ENCODE measurements at regions not wholly inside any gene's neighbourhood (a gene's known extent, or its start where the extent isn't known, plus 50 kb on each side); places are given as distances from the start of the nearest gene placed in this dataset.
A peak's percentile ranks its signal among the peaks of the same experiment; 100 is the strongest.

DNA sequence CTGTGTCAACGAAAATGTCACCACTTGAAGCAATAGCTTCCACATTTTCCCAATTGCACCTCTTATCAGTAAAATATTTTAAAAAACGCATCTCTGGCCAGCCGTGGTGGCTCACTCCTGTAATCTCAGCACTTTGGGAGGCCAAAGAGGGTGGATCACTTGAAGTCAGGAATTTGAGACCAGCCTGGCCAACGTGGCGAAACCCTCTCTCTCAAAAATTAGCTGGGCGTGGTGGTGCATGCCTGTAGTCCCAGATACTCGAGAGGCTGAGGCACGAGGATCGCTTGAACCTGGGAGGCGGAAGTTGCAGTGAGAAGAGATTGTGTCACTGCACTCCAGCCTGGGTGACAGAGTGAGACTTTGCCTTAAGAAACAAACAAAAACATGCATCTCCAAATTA lies 210.1 kb upstream of the CHD1 start:
- no peaks in the 10 kb centered on the region for H3K27me3 ChIP-seq (ENCODE audit: insufficient read depth, low read depth, severe bottlenecking)

DNA sequence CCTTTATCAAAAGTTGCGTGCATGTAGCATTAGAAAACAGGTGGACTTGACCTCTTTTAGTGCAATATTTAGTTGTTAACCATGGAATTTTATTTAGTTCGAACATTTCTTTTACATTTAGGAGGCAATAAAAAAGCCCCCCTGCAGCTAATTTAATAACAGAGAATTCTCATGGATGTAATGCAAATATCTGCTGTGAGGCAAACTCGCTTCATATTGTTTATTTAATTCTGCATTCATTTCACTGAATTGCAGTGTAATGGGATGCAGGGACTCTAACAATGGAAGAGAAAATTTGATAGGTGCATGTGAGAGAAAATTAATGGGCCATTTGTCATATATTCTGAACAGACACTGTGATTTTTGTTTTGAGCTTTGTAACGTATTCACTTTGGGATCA lies 205.1 kb upstream of the CHD1 start:
- H3K4me3 ChIP-seq (ENCODE audit: low read depth, low read length) = no peak overlapping the region
- no peaks in the 10 kb centered on the region for H3K36me3 ChIP-seq
- no peaks in the 10 kb centered on the region for H3K9me3 ChIP-seq (ENCODE audit: severe bottlenecking)
- no peak overlapping the region for H3K27ac ChIP-seq
- no peaks in the 10 kb centered on the region for H3K27me3 ChIP-seq (ENCODE audit: insufficient read depth, low read depth, severe bottlenecking)
- no peak for DNase-seq
- TF ChIP-seq, protein P1, sequence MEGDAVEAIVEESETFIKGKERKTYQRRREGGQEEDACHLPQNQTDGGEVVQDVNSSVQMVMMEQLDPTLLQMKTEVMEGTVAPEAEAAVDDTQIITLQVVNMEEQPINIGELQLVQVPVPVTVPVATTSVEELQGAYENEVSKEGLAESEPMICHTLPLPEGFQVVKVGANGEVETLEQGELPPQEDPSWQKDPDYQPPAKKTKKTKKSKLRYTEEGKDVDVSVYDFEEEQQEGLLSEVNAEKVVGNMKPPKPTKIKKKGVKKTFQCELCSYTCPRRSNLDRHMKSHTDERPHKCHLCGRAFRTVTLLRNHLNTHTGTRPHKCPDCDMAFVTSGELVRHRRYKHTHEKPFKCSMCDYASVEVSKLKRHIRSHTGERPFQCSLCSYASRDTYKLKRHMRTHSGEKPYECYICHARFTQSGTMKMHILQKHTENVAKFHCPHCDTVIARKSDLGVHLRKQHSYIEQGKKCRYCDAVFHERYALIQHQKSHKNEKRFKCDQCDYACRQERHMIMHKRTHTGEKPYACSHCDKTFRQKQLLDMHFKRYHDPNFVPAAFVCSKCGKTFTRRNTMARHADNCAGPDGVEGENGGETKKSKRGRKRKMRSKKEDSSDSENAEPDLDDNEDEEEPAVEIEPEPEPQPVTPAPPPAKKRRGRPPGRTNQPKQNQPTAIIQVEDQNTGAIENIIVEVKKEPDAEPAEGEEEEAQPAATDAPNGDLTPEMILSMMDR (IDR thresholded peaks at IDR 0.05; ENCODE audit: low read depth, low read length) = no peak

More for the DNA sequence above, 210.1 kb upstream of the CHD1 start:
- TF ChIP-seq, protein P1 (IDR thresholded peaks at IDR 0.05; ENCODE audit: low read depth, low read length) = no peak
- DNase-seq = no peak
- H3K36me3 ChIP-seq = no peaks in the 10 kb centered on the region
- H3K9me3 ChIP-seq (ENCODE audit: severe bottlenecking) = no peaks in the 10 kb centered on the region
- H3K27ac ChIP-seq = no peak overlapping the region
- H3K4me3 ChIP-seq (ENCODE audit: low read depth, low read length) = no peak overlapping the region

DNA sequence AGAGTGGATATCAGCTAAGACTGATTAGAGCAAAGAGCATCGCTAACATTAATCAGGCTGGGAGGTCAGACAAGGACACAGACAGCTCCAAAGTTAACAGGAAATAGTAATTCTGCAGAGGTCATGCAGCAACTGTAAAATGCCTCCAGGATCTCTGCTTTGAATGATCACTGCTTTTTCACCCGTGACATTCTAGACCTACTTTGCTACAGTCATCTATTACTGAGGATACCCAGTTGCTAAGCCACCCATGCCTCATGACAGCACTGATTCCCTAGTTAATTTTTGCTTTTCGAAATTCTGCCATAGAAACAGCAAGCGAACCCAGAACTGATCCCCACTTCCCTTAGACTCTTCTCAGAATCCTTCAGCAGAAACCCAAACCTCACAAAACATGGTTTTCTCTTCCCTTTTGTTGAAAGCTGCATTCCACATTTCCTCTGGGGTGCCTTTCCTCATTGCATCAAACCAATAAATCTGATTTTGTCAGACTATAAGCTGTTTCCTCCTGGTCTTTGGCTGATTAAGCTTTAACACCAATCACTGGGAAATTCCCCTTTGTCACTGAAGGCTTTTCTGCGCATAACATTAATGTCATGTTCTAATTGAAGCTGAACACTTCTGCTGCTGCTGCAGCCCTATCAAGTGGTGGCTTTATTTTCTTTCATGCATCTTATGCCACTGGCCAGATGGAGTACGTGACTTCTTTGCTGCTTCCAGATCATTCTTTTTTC lies 201.1 kb upstream of the CHD1 start:
- Histone ChIP-seq H3K27me3 (ENCODE audit: insufficient read depth, low read depth, severe bottlenecking) (no peaks in the 10 kb centered on the region), H3K27ac (peak overlapping the region; percentile 86), H3K4me3 (ENCODE audit: low read depth, low read length) (peak overlapping the region; percentile 25), H3K36me3 (no peaks in the 10 kb centered on the region), H3K9me3 (ENCODE audit: severe bottlenecking) (no peaks in the 10 kb centered on the region)
- peak; percentile 70 for DNase-seq
- TF ChIP-seq, protein P1 (IDR thresholded peaks at IDR 0.05; ENCODE audit: low read depth, low read length) = no peak

DNA sequence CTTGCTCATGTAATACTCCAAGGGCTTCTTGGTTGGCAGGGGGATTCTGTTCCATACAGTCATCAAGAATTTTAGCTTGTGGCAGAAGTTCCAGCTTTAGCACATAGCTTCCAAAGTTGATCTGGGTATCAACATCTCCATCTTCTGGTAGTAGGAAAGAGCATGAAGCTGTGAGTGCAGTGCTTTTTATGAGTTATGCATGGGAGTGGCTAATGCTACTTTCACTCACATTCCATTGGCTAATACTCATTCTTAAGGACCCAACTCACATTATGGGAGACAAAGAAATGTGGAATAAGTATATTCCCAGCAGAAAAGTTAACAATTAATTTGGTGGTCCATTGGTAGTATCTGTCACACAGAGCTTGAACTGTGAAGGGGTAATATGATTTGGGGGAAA lies 194.2 kb upstream of the CHD1 start:
- H3K4me3 ChIP-seq (ENCODE audit: low read depth, low read length) = no peak overlapping the region
- H3K9me3 ChIP-seq (ENCODE audit: severe bottlenecking) = no peaks in the 10 kb centered on the region
- no peaks in the 10 kb centered on the region for H3K36me3 ChIP-seq
- no peak overlapping the region for H3K27ac ChIP-seq
- no peaks in the 10 kb centered on the region for H3K27me3 ChIP-seq (ENCODE audit: insufficient read depth, low read depth, severe bottlenecking)
- no peak for DNase-seq
- TF ChIP-seq, protein P1 (IDR thresholded peaks at IDR 0.05; ENCODE audit: low read depth, low read length) = no peak

DNA sequence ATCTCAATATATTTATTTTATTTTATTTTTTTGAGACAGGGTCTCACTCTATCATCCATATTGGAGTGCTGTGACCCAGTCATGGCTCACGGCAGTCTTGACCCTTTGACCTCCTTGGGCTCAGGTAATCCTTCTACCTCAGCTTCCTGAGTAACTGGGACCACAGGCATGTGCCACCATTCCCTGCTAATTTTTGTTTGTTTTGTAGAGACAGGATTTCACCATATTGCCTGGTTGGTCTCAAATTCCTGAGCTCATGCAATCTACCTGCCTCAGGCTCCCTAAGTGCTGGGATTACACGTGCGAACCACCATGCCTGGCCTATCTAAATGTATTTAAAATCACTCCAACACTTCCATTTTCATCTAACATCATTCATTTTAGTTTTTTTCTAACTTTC lies 190.5 kb upstream of the CHD1 start:
- Histone ChIP-seq H3K27ac (no peak overlapping the region), H3K36me3 (no peaks in the 10 kb centered on the region), H3K9me3 (ENCODE audit: severe bottlenecking) (no peaks in the 10 kb centered on the region), H3K27me3 (ENCODE audit: insufficient read depth, low read depth, severe bottlenecking) (no peaks in the 10 kb centered on the region), H3K4me3 (ENCODE audit: low read depth, low read length) (no peak overlapping the region)
- TF ChIP-seq, protein P1 (IDR thresholded peaks at IDR 0.05; ENCODE audit: low read depth, low read length) = no peak
- DNase-seq = no peak

DNA sequence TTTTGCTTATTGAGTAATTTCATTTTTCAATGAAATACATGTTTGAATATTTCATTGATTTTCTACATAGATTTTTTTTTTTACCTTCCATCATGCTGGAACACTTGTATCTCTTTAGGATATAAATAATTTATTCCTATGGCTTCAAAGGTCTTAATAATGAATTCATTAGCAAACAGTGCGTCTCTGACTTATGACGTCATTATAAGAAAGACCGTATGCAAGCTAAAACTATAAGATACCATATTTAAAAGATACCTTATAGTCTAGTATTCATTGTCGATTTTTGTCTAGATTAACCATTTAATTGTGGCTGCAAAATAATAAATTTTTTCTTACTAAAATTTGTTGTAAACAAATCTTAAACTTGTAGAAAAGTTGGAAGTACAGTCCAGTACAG lies 187.7 kb upstream of the CHD1 start:
- no peaks in the 10 kb centered on the region for H3K36me3 ChIP-seq
- H3K27me3 ChIP-seq (ENCODE audit: insufficient read depth, low read depth, severe bottlenecking) = no peaks in the 10 kb centered on the region
- H3K9me3 ChIP-seq (ENCODE audit: severe bottlenecking) = no peaks in the 10 kb centered on the region
- TF ChIP-seq, protein P1 (IDR thresholded peaks at IDR 0.05; ENCODE audit: low read depth, low read length) = no peak
- no peak for DNase-seq
- no peak overlapping the region for H3K27ac ChIP-seq
- no peak overlapping the region for H3K4me3 ChIP-seq (ENCODE audit: low read depth, low read length)

All from WERI-Rb-1 (cell line).